ENCODE measurements at regions not wholly inside any gene's neighbourhood (a gene's known extent, or its start where the extent isn't known, plus 50 kb on each side); places are given as distances from the start of the nearest gene placed in this dataset.

DNA sequence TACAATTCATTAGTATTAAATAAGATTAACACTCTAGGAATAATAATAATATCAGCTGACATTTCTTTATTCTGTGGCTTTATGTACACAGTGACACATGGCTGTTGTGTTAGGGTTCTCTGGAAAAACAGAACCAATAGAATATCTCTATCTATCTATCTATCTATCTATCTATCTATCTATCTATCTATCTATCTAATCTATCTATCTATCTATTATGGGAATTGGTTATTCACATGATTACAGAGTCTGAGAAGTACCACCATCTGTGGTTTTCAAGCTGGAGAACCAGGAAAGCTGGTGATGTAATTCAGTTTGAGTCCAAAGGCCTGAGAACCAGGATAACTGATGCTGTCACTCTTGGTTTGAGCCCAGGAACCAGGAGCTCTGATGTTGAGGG lies 194.1 kb upstream of the MTPN start:
- TF ChIP-seq, protein P1, sequence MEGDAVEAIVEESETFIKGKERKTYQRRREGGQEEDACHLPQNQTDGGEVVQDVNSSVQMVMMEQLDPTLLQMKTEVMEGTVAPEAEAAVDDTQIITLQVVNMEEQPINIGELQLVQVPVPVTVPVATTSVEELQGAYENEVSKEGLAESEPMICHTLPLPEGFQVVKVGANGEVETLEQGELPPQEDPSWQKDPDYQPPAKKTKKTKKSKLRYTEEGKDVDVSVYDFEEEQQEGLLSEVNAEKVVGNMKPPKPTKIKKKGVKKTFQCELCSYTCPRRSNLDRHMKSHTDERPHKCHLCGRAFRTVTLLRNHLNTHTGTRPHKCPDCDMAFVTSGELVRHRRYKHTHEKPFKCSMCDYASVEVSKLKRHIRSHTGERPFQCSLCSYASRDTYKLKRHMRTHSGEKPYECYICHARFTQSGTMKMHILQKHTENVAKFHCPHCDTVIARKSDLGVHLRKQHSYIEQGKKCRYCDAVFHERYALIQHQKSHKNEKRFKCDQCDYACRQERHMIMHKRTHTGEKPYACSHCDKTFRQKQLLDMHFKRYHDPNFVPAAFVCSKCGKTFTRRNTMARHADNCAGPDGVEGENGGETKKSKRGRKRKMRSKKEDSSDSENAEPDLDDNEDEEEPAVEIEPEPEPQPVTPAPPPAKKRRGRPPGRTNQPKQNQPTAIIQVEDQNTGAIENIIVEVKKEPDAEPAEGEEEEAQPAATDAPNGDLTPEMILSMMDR (IDR thresholded peaks at IDR 0.05), result no peak
- TF ChIP-seq EP300 (IDR thresholded peaks at IDR 0.05) (no peak), POLR2A (IDR thresholded peaks at IDR 0.05) (no peak), POLR2AphosphoS5 (IDR thresholded peaks at IDR 0.05) (no peak)

Measured in upper lobe of left lung (tissue), 4 donors.